ENCODE measurements at regions not wholly inside any gene's neighbourhood (a gene's known extent, or its start where the extent isn't known, plus 50 kb on each side); places are given as distances from the start of the nearest gene placed in this dataset.

GRCh38 chr16:85267414-85267945, 155.2 kb upstream of the CIBAR2 start:
- no peak for DNase-seq
- ATAC-seq: no peak
- intact Hi-C loops (cut with DNase I): no loop called here
- H3K27me3 ChIP-seq: no peaks in the 10 kb centered on the region
- H3K4me3 ChIP-seq: no peak overlapping the region
- no peak overlapping the region for H3K27ac ChIP-seq
- 96 to 97% methylated on average over 9 to 10 of the region's 10 CpGs for WGBS, 2 donors
- H3K9me3 ChIP-seq: no peaks in the 10 kb centered on the region
- H3K4me1 ChIP-seq: no peaks in the 10 kb centered on the region
- TF ChIP-seq, protein P1, sequence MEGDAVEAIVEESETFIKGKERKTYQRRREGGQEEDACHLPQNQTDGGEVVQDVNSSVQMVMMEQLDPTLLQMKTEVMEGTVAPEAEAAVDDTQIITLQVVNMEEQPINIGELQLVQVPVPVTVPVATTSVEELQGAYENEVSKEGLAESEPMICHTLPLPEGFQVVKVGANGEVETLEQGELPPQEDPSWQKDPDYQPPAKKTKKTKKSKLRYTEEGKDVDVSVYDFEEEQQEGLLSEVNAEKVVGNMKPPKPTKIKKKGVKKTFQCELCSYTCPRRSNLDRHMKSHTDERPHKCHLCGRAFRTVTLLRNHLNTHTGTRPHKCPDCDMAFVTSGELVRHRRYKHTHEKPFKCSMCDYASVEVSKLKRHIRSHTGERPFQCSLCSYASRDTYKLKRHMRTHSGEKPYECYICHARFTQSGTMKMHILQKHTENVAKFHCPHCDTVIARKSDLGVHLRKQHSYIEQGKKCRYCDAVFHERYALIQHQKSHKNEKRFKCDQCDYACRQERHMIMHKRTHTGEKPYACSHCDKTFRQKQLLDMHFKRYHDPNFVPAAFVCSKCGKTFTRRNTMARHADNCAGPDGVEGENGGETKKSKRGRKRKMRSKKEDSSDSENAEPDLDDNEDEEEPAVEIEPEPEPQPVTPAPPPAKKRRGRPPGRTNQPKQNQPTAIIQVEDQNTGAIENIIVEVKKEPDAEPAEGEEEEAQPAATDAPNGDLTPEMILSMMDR (IDR thresholded peaks at IDR 0.05): no peak
- no peak for TF ChIP-seq POLR2A (IDR thresholded peaks at IDR 0.05)
- H3K36me3 ChIP-seq (replicated peaks in 1 of 2; ENCODE audit: insufficient read depth in 1 of 2, low read depth in 2 of 2): no peaks in the 10 kb centered on the region

DNA sequence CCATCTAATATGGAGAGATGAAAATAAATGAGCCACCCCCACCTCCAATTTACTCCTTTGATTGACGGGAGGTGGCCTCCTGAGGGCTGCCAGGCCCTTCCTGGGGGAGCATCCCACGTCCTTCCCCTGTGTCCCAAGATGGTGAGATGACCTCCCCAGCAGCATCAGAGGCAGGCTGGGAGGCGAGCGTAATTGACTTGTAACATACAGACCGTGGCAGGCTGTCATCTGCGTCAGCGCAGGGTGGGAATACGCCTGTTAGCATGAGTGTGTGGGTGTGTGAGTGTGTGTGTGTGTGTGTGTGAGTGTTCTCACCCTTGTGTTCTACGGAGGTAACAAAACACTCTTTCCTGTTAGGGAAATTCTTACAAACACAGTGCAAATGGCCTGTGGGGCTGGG, 156.9 kb upstream of the CIBAR2 start:
- intact Hi-C loops (cut with DNase I): no loop called here
- Histone ChIP-seq H3K9me3 (no peaks in the 10 kb centered on the region), H3K36me3 (replicated peaks in 1 of 2; ENCODE audit: insufficient read depth in 1 of 2, low read depth in 2 of 2) (no peaks in the 10 kb centered on the region), H3K4me3 (no peak overlapping the region), H3K4me1 (no peaks in the 10 kb centered on the region), H3K27ac (no peak overlapping the region), H3K27me3 (no peaks in the 10 kb centered on the region)
- DNase-seq (no peak), ATAC-seq (no peak)
- 87% methylated on average over 9 of the region's 9 CpGs for WGBS, 2 donors
- TF ChIP-seq, protein P1 (IDR thresholded peaks at IDR 0.05): no peak
- TF ChIP-seq POLR2A (IDR thresholded peaks at IDR 0.05): no peak

- ATAC-seq (no peak), DNase-seq (no peak)
- no peak for TF ChIP-seq POLR2A (IDR thresholded peaks at IDR 0.05)
- TF ChIP-seq, protein P1 (IDR thresholded peaks at IDR 0.05): no peak
- Histone ChIP-seq H3K4me3 (no peak overlapping the region), H3K9me3 (no peaks in the 10 kb centered on the region), H3K4me1 (no peaks in the 10 kb centered on the region), H3K36me3 (replicated peaks in 1 of 2; ENCODE audit: insufficient read depth in 1 of 2, low read depth in 2 of 2) (no peaks in the 10 kb centered on the region), H3K27me3 (no peaks in the 10 kb centered on the region), H3K27ac (no peak overlapping the region)
- intact Hi-C loops (cut with DNase I): loop anchor here (10.0 kb wide), 2 partner anchors 444 to 744 kb away; no protein-coding TSS in a partner anchor
- WGBS, 2 donors: 87% methylated on average over 13 of the region's 13 CpGs
Measured at GRCh38 chr16:85270374-85270773, 158.1 kb upstream of the CIBAR2 start.

DNA sequence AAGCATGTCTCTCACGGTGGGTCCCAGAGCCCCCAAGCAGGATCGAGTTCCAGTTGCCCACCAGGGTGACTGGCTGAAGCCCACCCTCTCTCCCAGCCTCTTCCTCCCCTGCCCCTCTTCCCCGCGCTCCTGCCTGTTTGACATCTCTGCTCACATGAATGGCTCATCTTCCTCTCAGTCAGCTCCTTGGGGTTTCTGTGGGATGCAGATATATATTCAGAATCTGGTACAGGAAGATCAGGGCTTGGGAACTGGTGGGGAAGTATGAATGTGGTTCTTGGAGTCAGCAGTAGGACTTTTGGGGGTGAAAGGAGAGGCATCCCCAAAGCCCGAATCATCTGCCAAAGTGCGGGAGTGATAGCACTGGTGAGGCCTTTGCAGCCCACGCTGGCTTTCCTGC, 158.9 kb upstream of the CIBAR2 start:
- no peak for DNase-seq
- H3K4me1 ChIP-seq: no peaks in the 10 kb centered on the region
- H3K27me3 ChIP-seq: no peaks in the 10 kb centered on the region
- H3K36me3 ChIP-seq (replicated peaks in 1 of 2; ENCODE audit: insufficient read depth in 1 of 2, low read depth in 2 of 2): no peaks in the 10 kb centered on the region
- H3K4me3 ChIP-seq: no peak overlapping the region
- intact Hi-C loops (cut with DNase I): loop anchor here (10.0 kb wide), 2 partner anchors 444 to 744 kb away; no protein-coding TSS in a partner anchor
- no peaks in the 10 kb centered on the region for H3K9me3 ChIP-seq
- WGBS, 2 donors: 90 to 94% methylated on average over 7 of the region's 7 CpGs
- no peak for TF ChIP-seq POLR2A (IDR thresholded peaks at IDR 0.05)
- TF ChIP-seq, protein P1 (IDR thresholded peaks at IDR 0.05): no peak
- no peak for ATAC-seq
- no peak overlapping the region for H3K27ac ChIP-seq

GRCh38 chr16:85273293-85273692, 161.0 kb upstream of the CIBAR2 start:
- WGBS, 2 donors: 91 to 93% methylated on average over 7 of the region's 7 CpGs
- H3K27ac ChIP-seq: no peak overlapping the region
- no peaks in the 10 kb centered on the region for H3K4me1 ChIP-seq
- H3K9me3 ChIP-seq: no peaks in the 10 kb centered on the region
- intact Hi-C loops (cut with DNase I): loop anchor here (10.0 kb wide), 2 partner anchors 442 to 742 kb away; no protein-coding TSS in a partner anchor
- H3K27me3 ChIP-seq: no peaks in the 10 kb centered on the region
- TF ChIP-seq POLR2A (IDR thresholded peaks at IDR 0.05): no peak
- TF ChIP-seq, protein P1 (IDR thresholded peaks at IDR 0.05): no peak
- no peak for DNase-seq
- no peak for ATAC-seq
- no peak overlapping the region for H3K4me3 ChIP-seq
- no peaks in the 10 kb centered on the region for H3K36me3 ChIP-seq (replicated peaks in 1 of 2; ENCODE audit: insufficient read depth in 1 of 2, low read depth in 2 of 2)

Data from body of pancreas (tissue), 4 donors.